Vagina (tissue), 2 donors: ENCODE measurements at regions not wholly inside any gene's neighbourhood (a gene's known extent, or its start where the extent isn't known, plus 50 kb on each side); places are given as distances from the start of the nearest gene placed in this dataset.
A peak's percentile ranks its signal among the peaks of the same experiment; 100 is the strongest.

ENCODE experiments used
- DNase-seq, 2 donors: peaks; one replicate each; pipeline ENCODE4 v3.0.0-alpha.2; 2017; ENCODE audit errors: extremely low spot score in 2 of 2
- H3K27ac ChIP-seq: fragments of 200-600 bp; sonication (generic); one replicate; pipeline ENCODE4 v1.5.1; 2019
- H3K27me3 ChIP-seq: fragments of 200-600 bp; sonication (generic); one replicate; pipeline ENCODE4 v1.5.1; 2019
- H3K36me3 ChIP-seq, 2 donors: fragments of 200-600 bp; sonication (generic); one replicate each; pipeline ENCODE4 v1.5.1; 2017 to 2019
- H3K4me1 ChIP-seq: fragments of 200-600 bp; sonication (generic); one replicate; pipeline ENCODE4 v1.5.1; 2019
- H3K4me3 ChIP-seq, 2 donors: fragments of 200-600 bp; sonication (generic); 1 replicate in 1 of 2; 2 replicates in 1 of 2; pipeline ENCODE4 v1.5.1; 2016 to 2019
- H3K9me3 ChIP-seq: fragments of 200-600 bp; sonication (generic); one replicate; pipeline ENCODE4 v1.5.1; 2019
- CTCF ChIP-seq, 3 experiments: fragments of 450-650 bp in 2 of 3; fragments of 200-600 bp in 1 of 3; sonication (generic) in 1 of 3; IDR thresholded peaks; one replicate each; pipeline ENCODE4 v1.5.1; 2017 to 2019; ENCODE audit warnings: antibody characterized with exemption in 3 of 3, mild to moderate bottlenecking in 2 of 3, moderate library complexity in 2 of 3
- POLR2A ChIP-seq, 2 donors: fragments of 450-650 bp; IDR thresholded peaks; one replicate each; pipeline ENCODE4 v1.6.1; 2017; ENCODE audit warnings: antibody characterized with exemption in 2 of 2, mild to moderate bottlenecking in 2 of 2, moderate library complexity in 2 of 2
- POLR2AphosphoS5 ChIP-seq, 2 donors: sonication (generic); formaldehyde crosslinking; IDR thresholded peaks; one replicate each; pipeline ENCODE4 v1.9.0; 2017; ENCODE audit warnings: antibody characterized with exemption in 2 of 2, mild to moderate bottlenecking in 2 of 2, low read depth in 1 of 2; ENCODE audit not compliant: insufficient read depth in 1 of 2
- intact Hi-C: fragments of 100-400 bp; cut with DNase I; formaldehyde crosslinking; loops from one replicate; pipeline ENCODE4 v1.15.1; 2023

GRCh38 chr16:52976539-52977167 lies 76.0 kb downstream of the CHD9NB start:
- no peak for TF ChIP-seq POLR2A (IDR thresholded peaks at IDR 0.05)
- TF ChIP-seq CTCF (IDR thresholded peaks at IDR 0.05), result peak in 1 of 3 experiments; percentile 32
- Histone ChIP-seq H3K4me1 (no peaks in the 10 kb centered on the region), H3K27me3 (no peaks in the 10 kb centered on the region), H3K9me3 (no peaks in the 10 kb centered on the region), H3K4me3 (no peak overlapping the region), H3K36me3 (no peaks in the 10 kb centered on the region), H3K27ac (no peak overlapping the region)
- no peak for DNase-seq
- intact Hi-C loops, result no loop called here

- H3K27ac ChIP-seq, result no peak overlapping the region
- TF ChIP-seq POLR2AphosphoS5 (IDR thresholded peaks at IDR 0.05; ENCODE audit: insufficient read depth in 1 of 2, low read depth in 1 of 2) (no peak), POLR2A (IDR thresholded peaks at IDR 0.05) (no peak), CTCF (IDR thresholded peaks at IDR 0.05) (no peak)
- intact Hi-C loops, result no loop called here
- no peak overlapping the region for H3K4me3 ChIP-seq
- H3K4me1 ChIP-seq, result no peaks in the 10 kb centered on the region
- no peaks in the 10 kb centered on the region for H3K9me3 ChIP-seq
- H3K36me3 ChIP-seq, result no peaks in the 10 kb centered on the region
- no peaks in the 10 kb centered on the region for H3K27me3 ChIP-seq
- no peak for DNase-seq
Measured at GRCh38 chr16:52967744-52968143, 85.0 kb downstream of the CHD9NB start.

GRCh38 chr16:52964290-52964689 lies 88.4 kb downstream of the CHD9NB start:
- H3K4me3 ChIP-seq, result no peak overlapping the region
- intact Hi-C loops, result no loop called here
- no peaks in the 10 kb centered on the region for H3K4me1 ChIP-seq
- H3K27ac ChIP-seq, result no peak overlapping the region
- H3K27me3 ChIP-seq, result no peaks in the 10 kb centered on the region
- no peaks in the 10 kb centered on the region for H3K36me3 ChIP-seq
- DNase-seq, result no peak
- no peaks in the 10 kb centered on the region for H3K9me3 ChIP-seq
- TF ChIP-seq CTCF (IDR thresholded peaks at IDR 0.05), result no peak
- no peak for TF ChIP-seq POLR2A (IDR thresholded peaks at IDR 0.05)
- no peak for TF ChIP-seq POLR2AphosphoS5 (IDR thresholded peaks at IDR 0.05; ENCODE audit: insufficient read depth in 1 of 2, low read depth in 1 of 2)

- no peak for DNase-seq
- Histone ChIP-seq H3K9me3 (no peaks in the 10 kb centered on the region), H3K36me3 (no peaks in the 10 kb centered on the region), H3K4me3 (no peak overlapping the region), H3K27me3 (no peaks in the 10 kb centered on the region), H3K4me1 (no peaks in the 10 kb centered on the region), H3K27ac (no peak overlapping the region)
- TF ChIP-seq POLR2A (IDR thresholded peaks at IDR 0.05), result no peak
- TF ChIP-seq POLR2AphosphoS5 (IDR thresholded peaks at IDR 0.05; ENCODE audit: insufficient read depth in 1 of 2, low read depth in 1 of 2), result no peak
- TF ChIP-seq CTCF (IDR thresholded peaks at IDR 0.05), result no peak
- intact Hi-C loops, result no loop called here
Measured at GRCh38 chr16:52963855-52964242, 88.8 kb downstream of the CHD9NB start.

GRCh38 chr16:52963212-52963854 lies 89.4 kb downstream of the CHD9NB start:
- Histone ChIP-seq H3K27me3 (no peaks in the 10 kb centered on the region), H3K36me3 (no peaks in the 10 kb centered on the region), H3K9me3 (no peaks in the 10 kb centered on the region), H3K4me1 (no peaks in the 10 kb centered on the region), H3K27ac (no peak overlapping the region), H3K4me3 (no peak overlapping the region)
- intact Hi-C loops, result no loop called here
- no peak for TF ChIP-seq CTCF (IDR thresholded peaks at IDR 0.05)
- TF ChIP-seq POLR2A (IDR thresholded peaks at IDR 0.05), result no peak
- no peak for TF ChIP-seq POLR2AphosphoS5 (IDR thresholded peaks at IDR 0.05; ENCODE audit: insufficient read depth in 1 of 2, low read depth in 1 of 2)
- no peak for DNase-seq
